Right lobe of liver (tissue), 6 donors: ENCODE measurements at regions not wholly inside any gene's neighbourhood (a gene's known extent, or its start where the extent isn't known, plus 50 kb on each side); places are given as distances from the start of the nearest gene placed in this dataset.

ENCODE experiments used
- ATAC-seq, 4 donors: fragments of 200-7000 bp; cut with Tn5 transposase; one replicate each; pipeline ENCODE4 v1.9.1; 2020; ENCODE audit warnings: mild to moderate bottlenecking in 4 of 4, moderate library complexity in 4 of 4
- DNase-seq, 3 donors: peaks; one replicate each; pipeline ENCODE4 v3.0.0-alpha.2; 2020
- H3K27ac ChIP-seq, 3 donors: fragments of 200-600 bp; one replicate each; pipeline ENCODE4 v1.8.0; 2022
- H3K27me3 ChIP-seq, 2 donors: fragments of 200-600 bp; one replicate each; pipeline ENCODE4 v1.8.0; 2022
- H3K36me3 ChIP-seq, 4 donors: fragments of 200-600 bp; sonication (generic) in 1 of 4; one replicate each; pipeline versions ENCODE4 v1.5.1 to v1.8.0; 2017 to 2022; ENCODE audit warnings: control low read depth in 1 of 4
- H3K4me1 ChIP-seq, 4 donors: fragments of 200-600 bp; sonication (generic) in 1 of 4; one replicate each; pipeline versions ENCODE4 v1.5.1 to v1.8.0; 2017 to 2022; ENCODE audit warnings: control low read depth in 1 of 4
- H3K4me3 ChIP-seq, 3 donors: fragments of 200-600 bp; one replicate each; pipeline ENCODE4 v1.8.0; 2022
- H3K9me3 ChIP-seq, 4 donors: fragments of 200-600 bp; sonication (generic) in 1 of 4; one replicate each; pipeline versions ENCODE4 v1.5.1 to v1.8.0; 2017 to 2022; ENCODE audit warnings: control low read depth in 1 of 4
- CTCF ChIP-seq, 4 donors: fragments of 200-600 bp in 3 of 4; fragments of 450-650 bp in 1 of 4; IDR thresholded peaks; one replicate each; pipeline versions ENCODE4 v1.5.1 to v1.8.0; 2016 to 2022; ENCODE audit warnings: antibody characterized with exemption in 4 of 4, mild to moderate bottlenecking in 2 of 4
- POLR2A ChIP-seq: fragments of 450-650 bp; IDR thresholded peaks from one replicate; pipeline ENCODE4 v1.6.1; 2017; ENCODE audit warnings: antibody characterized with exemption, mild to moderate bottlenecking
- WGBS: methylation state at CpG from one replicate; pipeline ENCODE4 v1.1.6; 2018; ENCODE audit warnings: low coverage, low lambda C conversion rate; ENCODE audit not compliant: insufficient coverage; ENCODE audit errors: missing lambda C conversion rate; 5-methylcytosine and 5-hydroxymethylcytosine counted together
- intact Hi-C, 2 donors: fragments of 100-400 bp; cut with DNase I; formaldehyde crosslinking; loops; one replicate each; pipeline versions ENCODE4 v1.11.2 to v1.14.1; 2022
- donor health status: DM: no; HTN: yes; CAD: no.
- donor health status: DM: no; HTN: no; CAD: no.
- donor health status: DM: no; HTN: no; CAD: no.
- donor health status: DM: no; HTN: yes; CAD: no.
- donor health status: DM: no; HTN: yes; CAD: no.

GRCh38 chr11:13134066-13134465 lies 125.0 kb downstream of the RASSF10 start:
- Histone ChIP-seq H3K36me3 (no peaks in the 10 kb centered on the region), H3K27me3 (no peaks in the 10 kb centered on the region), H3K4me3 (no peak overlapping the region), H3K4me1 (no peaks in the 10 kb centered on the region), H3K9me3 (no peaks in the 10 kb centered on the region), H3K27ac (no peak overlapping the region)
- intact Hi-C loops = no loop called here
- no peak for TF ChIP-seq CTCF (IDR thresholded peaks at IDR 0.05)
- TF ChIP-seq POLR2A = no peak
- no peak for ATAC-seq
- WGBS = 88% methylated on average over 3 of the region's 3 CpGs
- no peak for DNase-seq

GRCh38 chr11:13134886-13135285 lies 125.8 kb downstream of the RASSF10 start:
- intact Hi-C loops = no loop called here
- no peak for ATAC-seq
- Histone ChIP-seq H3K4me3 (no peak overlapping the region), H3K36me3 (no peaks in the 10 kb centered on the region), H3K27me3 (no peaks in the 10 kb centered on the region), H3K27ac (no peak overlapping the region), H3K4me1 (peaks cover 0 to 2% (median 0%) of the 10 kb centered on the region in 4 donors), H3K9me3 (no peaks in the 10 kb centered on the region)
- no peak for DNase-seq
- 81% methylated on average over 2 of the region's 2 CpGs for WGBS
- no peak for TF ChIP-seq CTCF (IDR thresholded peaks at IDR 0.05)
- no peak for TF ChIP-seq POLR2A

- WGBS = 61% methylated on average over 3 of the region's 3 CpGs
- intact Hi-C loops = no loop called here
- Histone ChIP-seq H3K27ac (no peak overlapping the region), H3K9me3 (no peaks in the 10 kb centered on the region), H3K4me3 (no peak overlapping the region), H3K36me3 (no peaks in the 10 kb centered on the region), H3K4me1 (peaks cover 0 to 10% (median 0%) of the 10 kb centered on the region in 4 donors), H3K27me3 (no peaks in the 10 kb centered on the region)
- no peak for TF ChIP-seq POLR2A
- no peak for TF ChIP-seq CTCF (IDR thresholded peaks at IDR 0.05)
- DNase-seq = no peak
- no peak for ATAC-seq
Observed at GRCh38 chr11:13135385-13136271, 126.5 kb downstream of the RASSF10 start.

GRCh38 chr11:13136272-13136596 lies 127.1 kb downstream of the RASSF10 start:
- Histone ChIP-seq H3K27me3 (no peaks in the 10 kb centered on the region), H3K36me3 (no peaks in the 10 kb centered on the region), H3K27ac (no peak overlapping the region), H3K4me1 (peaks cover 0 to 12% (median 0%) of the 10 kb centered on the region in 4 donors), H3K4me3 (no peak overlapping the region), H3K9me3 (no peaks in the 10 kb centered on the region)
- no peak for ATAC-seq
- no CpG with 5 or more reads among the region's 2 CpGs for WGBS
- intact Hi-C loops = no loop called here
- TF ChIP-seq CTCF (IDR thresholded peaks at IDR 0.05) (no peak), POLR2A (no peak)
- no peak for DNase-seq
